ENCODE measurements at regions not wholly inside any gene's neighbourhood (a gene's known extent, or its start where the extent isn't known, plus 50 kb on each side); places are given as distances from the start of the nearest gene placed in this dataset.

- TF ChIP-seq RAD21 (IDR thresholded peaks at IDR 0.05 in 1 of 2, conservative IDR thresholded peaks at IDR 0.05 in 1 of 2; ENCODE audit: low read depth in 2 of 2, low read length in 2 of 2): no peak
- no peak for TF ChIP-seq TCF12 (IDR thresholded peaks at IDR 0.05; ENCODE audit: low read depth, low read length)
- TF ChIP-seq POLR2A (IDR thresholded peaks at IDR 0.05; ENCODE audit: control extremely low read depth in 1 of 2, low read depth in 2 of 2, low read length in 2 of 2): no peak
- no peak for TF ChIP-seq E2F6 (IDR thresholded peaks at IDR 0.05)
These were observed 78.5 kb upstream of the HK2 start (continued) for GRCh38 chr2:74755386-74755785.

Measured in H1 (cell line).